OCI-LY1 (cell line): ENCODE measurements at regions not wholly inside any gene's neighbourhood (a gene's known extent, or its start where the extent isn't known, plus 50 kb on each side); places are given as distances from the start of the nearest gene placed in this dataset.

ENCODE experiments used
- EZH2 ChIP-seq: fragments of 200-600 bp; sonication (generic), shearing (Covaris generic); IDR thresholded peaks from 2 replicates; pipeline ENCODE4 v1.8.0; 2017; ENCODE audit warnings: borderline replicate concordance, mixed run types, mild to moderate bottlenecking, antibody characterized with exemption, low read length, moderate library complexity, mixed read lengths
- TF ChIP-seq, protein P1 (sequence below): fragments of 200-600 bp; sonication (generic), shearing (Covaris generic); IDR thresholded peaks from 2 replicates; pipeline ENCODE4 v1.5.1; 2017; ENCODE audit warnings: mild to moderate bottlenecking, antibody characterized with exemption, low read length, moderate library complexity, mixed read lengths

DNA sequence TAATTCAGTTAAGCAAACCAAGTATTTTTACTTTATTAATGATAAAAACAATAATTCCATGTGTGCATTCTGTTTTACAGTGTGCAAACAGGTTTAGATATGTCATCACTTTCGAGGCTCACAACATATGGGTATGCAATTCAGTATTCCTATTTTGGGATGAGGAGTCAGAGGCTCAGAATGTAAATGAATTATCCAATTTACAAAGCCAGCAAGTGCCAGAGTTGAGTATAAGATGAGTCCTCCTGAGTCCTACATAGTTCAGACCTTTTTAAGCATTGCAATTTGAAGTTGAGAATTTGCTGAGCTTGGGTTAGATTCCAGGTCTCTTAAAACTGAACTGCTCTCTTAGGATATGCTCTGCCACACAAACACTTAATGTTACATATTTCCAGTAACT, 424.2 kb upstream of the ROBO2 start:
- TF ChIP-seq, protein P1, sequence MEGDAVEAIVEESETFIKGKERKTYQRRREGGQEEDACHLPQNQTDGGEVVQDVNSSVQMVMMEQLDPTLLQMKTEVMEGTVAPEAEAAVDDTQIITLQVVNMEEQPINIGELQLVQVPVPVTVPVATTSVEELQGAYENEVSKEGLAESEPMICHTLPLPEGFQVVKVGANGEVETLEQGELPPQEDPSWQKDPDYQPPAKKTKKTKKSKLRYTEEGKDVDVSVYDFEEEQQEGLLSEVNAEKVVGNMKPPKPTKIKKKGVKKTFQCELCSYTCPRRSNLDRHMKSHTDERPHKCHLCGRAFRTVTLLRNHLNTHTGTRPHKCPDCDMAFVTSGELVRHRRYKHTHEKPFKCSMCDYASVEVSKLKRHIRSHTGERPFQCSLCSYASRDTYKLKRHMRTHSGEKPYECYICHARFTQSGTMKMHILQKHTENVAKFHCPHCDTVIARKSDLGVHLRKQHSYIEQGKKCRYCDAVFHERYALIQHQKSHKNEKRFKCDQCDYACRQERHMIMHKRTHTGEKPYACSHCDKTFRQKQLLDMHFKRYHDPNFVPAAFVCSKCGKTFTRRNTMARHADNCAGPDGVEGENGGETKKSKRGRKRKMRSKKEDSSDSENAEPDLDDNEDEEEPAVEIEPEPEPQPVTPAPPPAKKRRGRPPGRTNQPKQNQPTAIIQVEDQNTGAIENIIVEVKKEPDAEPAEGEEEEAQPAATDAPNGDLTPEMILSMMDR, result no peak
- TF ChIP-seq EZH2, result no peak
